Glutamatergic neuron (in vitro differentiated cells): ENCODE measurements at regions not wholly inside any gene's neighbourhood (a gene's known extent, or its start where the extent isn't known, plus 50 kb on each side); places are given as distances from the start of the nearest gene placed in this dataset.

ENCODE experiments used
- DNase-seq: peaks from one replicate; pipeline ENCODE4 v3.0.0; 2022
- H3K27ac Mint-ChIP-seq: one replicate; pipeline ENCODE4 v1.8.0; 2020; ENCODE audit warnings: mild to moderate bottlenecking, mixed read lengths, inconsistent platforms; ENCODE audit not compliant: unreplicated experiment
- H3K27me3 Mint-ChIP-seq: one replicate; pipeline ENCODE4 v1.8.0; 2020; ENCODE audit warnings: mild to moderate bottlenecking, moderate library complexity, mixed read lengths, inconsistent platforms; ENCODE audit not compliant: unreplicated experiment
- H3K36me3 Mint-ChIP-seq: one replicate; pipeline ENCODE4 v1.8.0; 2020; ENCODE audit warnings: mild to moderate bottlenecking, mixed read lengths, inconsistent platforms; ENCODE audit not compliant: unreplicated experiment
- H3K4me1 Mint-ChIP-seq: one replicate; pipeline ENCODE4 v1.8.0; 2020; ENCODE audit warnings: mild to moderate bottlenecking, low read depth, mixed read lengths, inconsistent platforms; ENCODE audit not compliant: unreplicated experiment
- H3K4me3 Mint-ChIP-seq: one replicate; pipeline ENCODE4 v1.8.0; 2020; ENCODE audit warnings: mild to moderate bottlenecking, mixed read lengths, inconsistent platforms; ENCODE audit not compliant: unreplicated experiment
- H3K9me3 Mint-ChIP-seq: one replicate; pipeline ENCODE4 v1.8.0; 2020; ENCODE audit warnings: mild to moderate bottlenecking, moderate library complexity, mixed read lengths, inconsistent platforms; ENCODE audit not compliant: unreplicated experiment
- TF ChIP-seq, protein P1 (sequence below): fragments of 200-600 bp; sonication (generic); IDR thresholded peaks from one replicate; pipeline ENCODE4 v1.5.0; 2021; ENCODE audit not compliant: partially characterized antibody, unreplicated experiment

DNA sequence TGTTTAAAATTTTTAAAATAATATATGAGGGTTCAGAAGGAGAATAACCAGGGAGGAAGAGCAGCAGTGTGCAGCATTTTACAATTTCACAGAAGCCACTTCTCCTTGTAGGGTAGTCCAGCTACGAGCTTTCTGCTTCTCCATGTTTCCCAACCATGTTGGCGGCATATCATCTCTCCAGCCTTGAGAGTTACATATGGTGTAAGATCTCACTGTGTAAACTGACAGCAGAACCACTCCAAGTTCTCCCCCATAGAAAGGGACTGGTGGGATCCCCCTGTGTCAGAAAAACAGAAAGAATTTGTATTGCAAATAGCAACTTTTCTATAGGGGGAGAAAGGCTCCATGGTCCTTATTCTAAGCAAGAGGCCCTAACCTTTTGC lies 266.8 kb upstream of the ACVR2A start:
- Mint-ChIP-seq H3K36me3 (no peaks in the 10 kb centered on the region), H3K27ac (no peak overlapping the region), H3K9me3 (peaks cover 2% of the 10 kb centered on the region), H3K27me3 (no peaks in the 10 kb centered on the region), H3K4me1 (no peaks in the 10 kb centered on the region), H3K4me3 (no peak overlapping the region)
- TF ChIP-seq, protein P1, sequence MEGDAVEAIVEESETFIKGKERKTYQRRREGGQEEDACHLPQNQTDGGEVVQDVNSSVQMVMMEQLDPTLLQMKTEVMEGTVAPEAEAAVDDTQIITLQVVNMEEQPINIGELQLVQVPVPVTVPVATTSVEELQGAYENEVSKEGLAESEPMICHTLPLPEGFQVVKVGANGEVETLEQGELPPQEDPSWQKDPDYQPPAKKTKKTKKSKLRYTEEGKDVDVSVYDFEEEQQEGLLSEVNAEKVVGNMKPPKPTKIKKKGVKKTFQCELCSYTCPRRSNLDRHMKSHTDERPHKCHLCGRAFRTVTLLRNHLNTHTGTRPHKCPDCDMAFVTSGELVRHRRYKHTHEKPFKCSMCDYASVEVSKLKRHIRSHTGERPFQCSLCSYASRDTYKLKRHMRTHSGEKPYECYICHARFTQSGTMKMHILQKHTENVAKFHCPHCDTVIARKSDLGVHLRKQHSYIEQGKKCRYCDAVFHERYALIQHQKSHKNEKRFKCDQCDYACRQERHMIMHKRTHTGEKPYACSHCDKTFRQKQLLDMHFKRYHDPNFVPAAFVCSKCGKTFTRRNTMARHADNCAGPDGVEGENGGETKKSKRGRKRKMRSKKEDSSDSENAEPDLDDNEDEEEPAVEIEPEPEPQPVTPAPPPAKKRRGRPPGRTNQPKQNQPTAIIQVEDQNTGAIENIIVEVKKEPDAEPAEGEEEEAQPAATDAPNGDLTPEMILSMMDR = no peak
- DNase-seq = no peak

DNA sequence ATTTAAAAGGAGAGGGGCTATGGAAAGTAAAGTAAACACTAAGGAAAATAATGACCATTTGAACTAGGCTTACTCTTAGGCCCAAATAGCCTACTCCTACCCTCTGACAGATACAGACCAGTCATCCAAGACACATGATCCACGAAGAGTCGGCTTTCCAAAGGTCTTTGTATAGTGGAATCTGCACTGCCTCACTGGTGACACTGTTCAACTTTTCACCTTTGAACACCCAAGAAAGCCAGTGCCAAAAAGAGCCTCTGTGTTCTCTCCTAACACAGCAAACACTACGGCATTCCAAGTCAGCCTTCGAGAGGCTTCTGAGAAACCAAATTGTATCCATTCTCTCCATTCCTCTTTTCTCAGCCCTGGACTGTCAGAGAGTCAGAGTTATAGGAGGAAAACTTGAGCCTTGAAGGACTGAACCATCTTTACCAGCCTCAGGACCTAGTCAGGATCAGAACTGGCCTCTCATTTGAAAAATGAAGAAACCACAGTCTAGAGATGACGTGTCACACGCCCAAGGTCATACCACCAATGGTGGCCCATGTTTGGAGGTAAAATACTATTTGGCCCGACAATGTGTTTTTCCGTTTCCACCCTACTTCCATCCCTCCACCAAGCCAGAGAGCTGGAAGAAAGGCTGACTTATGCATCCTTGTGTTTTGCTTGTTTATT lies 267.4 kb upstream of the ACVR2A start:
- Mint-ChIP-seq H3K36me3 (no peaks in the 10 kb centered on the region), H3K4me3 (no peak overlapping the region), H3K27ac (no peak overlapping the region), H3K9me3 (peaks cover 2% of the 10 kb centered on the region), H3K4me1 (no peaks in the 10 kb centered on the region), H3K27me3 (no peaks in the 10 kb centered on the region)
- TF ChIP-seq, protein P1 = no peak
- DNase-seq = no peak

DNA sequence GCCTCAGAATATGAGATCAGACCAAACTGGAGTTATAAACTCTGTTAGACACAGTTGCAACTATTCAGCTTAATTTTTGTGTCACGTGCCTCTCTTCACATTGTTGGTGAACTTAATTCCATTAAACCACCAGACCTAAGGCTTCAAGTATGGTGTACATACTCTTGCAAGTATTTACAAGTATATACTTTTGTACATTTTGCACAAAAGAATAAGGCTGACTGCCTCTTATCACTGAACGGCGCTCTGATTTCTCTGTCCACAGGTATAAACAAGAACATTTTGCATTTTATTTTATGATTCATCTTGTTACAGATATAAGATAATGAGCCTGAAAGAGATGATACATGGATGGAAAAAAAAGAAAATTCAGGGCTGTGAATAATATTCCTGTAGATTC lies 269.7 kb upstream of the ACVR2A start:
- Mint-ChIP-seq H3K4me1 (no peaks in the 10 kb centered on the region), H3K9me3 (peaks cover 2% of the 10 kb centered on the region), H3K27ac (no peak overlapping the region), H3K27me3 (no peaks in the 10 kb centered on the region), H3K36me3 (peaks cover 6% of the 10 kb centered on the region), H3K4me3 (no peak overlapping the region)
- DNase-seq = no peak
- TF ChIP-seq, protein P1 = no peak

DNA sequence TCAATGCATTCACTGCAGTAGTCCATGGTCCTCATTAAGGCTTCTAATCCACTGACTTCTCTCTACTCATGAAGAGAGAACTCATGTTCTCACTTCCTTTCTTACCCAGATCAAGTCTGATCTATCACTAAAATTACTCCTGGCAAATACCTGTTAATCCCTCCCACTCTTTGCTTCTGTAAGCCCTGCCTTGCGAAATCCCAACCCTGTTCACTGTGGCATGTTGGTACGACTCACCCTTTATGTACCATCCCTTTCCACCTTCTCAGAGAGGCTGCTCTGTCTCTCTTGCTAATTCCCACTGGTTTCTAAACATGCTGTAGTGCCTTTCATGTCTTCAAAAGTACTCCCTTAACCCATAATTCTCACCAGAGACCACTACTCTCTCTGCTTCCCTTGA lies 272.2 kb upstream of the ACVR2A start:
- TF ChIP-seq, protein P1 = no peak

DNA sequence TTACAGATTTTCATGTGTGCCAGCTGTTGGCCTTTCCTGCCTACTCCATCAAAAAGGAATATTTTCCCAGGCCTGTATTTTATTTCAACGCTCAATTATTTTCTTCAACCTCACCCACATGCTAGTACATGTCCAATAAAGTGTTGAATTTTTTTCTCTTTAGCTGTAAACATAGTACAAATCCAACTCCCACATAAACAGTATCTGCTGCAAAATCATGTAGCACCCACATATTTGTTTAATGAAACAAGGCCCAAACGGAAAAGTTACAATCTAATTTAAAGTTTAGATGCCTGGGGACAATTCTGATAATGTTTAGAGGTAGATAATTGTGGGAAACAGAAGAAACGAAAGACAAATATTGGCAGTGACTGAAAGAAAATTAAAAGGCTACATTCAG lies 275.4 kb upstream of the ACVR2A start:
- Mint-ChIP-seq H3K4me3 (no peak overlapping the region), H3K27me3 (no peaks in the 10 kb centered on the region), H3K4me1 (peaks cover 2% of the 10 kb centered on the region), H3K36me3 (peaks cover 6% of the 10 kb centered on the region), H3K27ac (no peak overlapping the region), H3K9me3 (peaks cover 2% of the 10 kb centered on the region)
- TF ChIP-seq, protein P1 = no peak
- DNase-seq = no peak

More for the DNA sequence above, 272.2 kb upstream of the ACVR2A start:
- H3K9me3 Mint-ChIP-seq = peaks cover 2% of the 10 kb centered on the region
- no peak for DNase-seq
- no peak overlapping the region for H3K27ac Mint-ChIP-seq
- H3K27me3 Mint-ChIP-seq = no peaks in the 10 kb centered on the region
- no peak overlapping the region for H3K4me3 Mint-ChIP-seq
- H3K36me3 Mint-ChIP-seq = peaks cover 6% of the 10 kb centered on the region
- H3K4me1 Mint-ChIP-seq = no peaks in the 10 kb centered on the region
